Thoracic aorta (tissue), 2 donors: ENCODE measurements at regions not wholly inside any gene's neighbourhood (a gene's known extent, or its start where the extent isn't known, plus 50 kb on each side); places are given as distances from the start of the nearest gene placed in this dataset.

Experiments used
- ATAC-seq: fragments of 150-250 bp; one replicate; pipeline ENCODE4 v1.8.0; 2017; ENCODE audit warnings: low read depth; ENCODE audit not compliant: insufficient number of reproducible peaks, low FRiP score
- DNase-seq: peaks from one replicate; pipeline ENCODE4 v3.0.0-alpha.2; 2020; ENCODE audit warnings: low spot score
- H3K27ac ChIP-seq, 2 donors: fragments of 200-600 bp; sonication (generic); 1 replicate in 1 of 2; 2 replicates in 1 of 2; pipeline ENCODE4 v1.5.1; 2016; ENCODE audit warnings: mild to moderate bottlenecking in 2 of 2, moderate library complexity in 2 of 2
- H3K27me3 ChIP-seq: fragments of 200-600 bp; sonication (generic); replicated peaks from 2 replicates; pipeline ENCODE4 v1.6.0; 2016; ENCODE audit warnings: mild to moderate bottlenecking; ENCODE audit not compliant: insufficient read depth
- H3K36me3 ChIP-seq: fragments of 200-600 bp; sonication (generic); one replicate; pipeline ENCODE4 v1.5.1; 2016
- H3K4me1 ChIP-seq, 2 donors: fragments of 200-600 bp; sonication (generic); 1 replicate in 1 of 2; 2 replicates in 1 of 2; pipeline versions ENCODE4 v1.5.1 to v1.6.0; 2016; ENCODE audit warnings: low read depth in 2 of 2, mild to moderate bottlenecking in 1 of 2; ENCODE audit not compliant: control insufficient read depth in 1 of 2
- H3K4me3 ChIP-seq: fragments of 200-600 bp; sonication (generic); 2 replicates; pipeline ENCODE4 v1.5.1; 2016; ENCODE audit warnings: mild to moderate bottlenecking
- H3K9me3 ChIP-seq: fragments of 200-600 bp; sonication (generic); 2 replicates; pipeline ENCODE4 v1.5.1; 2016
- CTCF ChIP-seq: fragments of 200-600 bp; sonication (generic); IDR thresholded peaks from one replicate; pipeline ENCODE4 v1.5.1; 2019; ENCODE audit warnings: antibody characterized with exemption

GRCh38 chr1:229836324-229836723 lies 210.3 kb downstream of the URB2 start:
- Histone ChIP-seq H3K36me3 (no peaks in the 10 kb centered on the region), H3K4me3 (peak overlapping the region; percentile 34), H3K4me1 (peaks cover 0 to 9% of the 10 kb centered on the region in 2 donors), H3K27me3 (no peaks in the 10 kb centered on the region), H3K27ac (no peak overlapping the region), H3K9me3 (no peaks in the 10 kb centered on the region)
- DNase-seq (no peak), ATAC-seq (no peak)
- TF ChIP-seq CTCF, result no peak

GRCh38 chr1:229838204-229838603 lies 212.2 kb downstream of the URB2 start:
- ATAC-seq, result no peak
- H3K27me3 ChIP-seq, result no peaks in the 10 kb centered on the region
- no peak overlapping the region for H3K4me3 ChIP-seq
- no peak for DNase-seq
- H3K9me3 ChIP-seq, result no peaks in the 10 kb centered on the region
- TF ChIP-seq CTCF, result no peak
- peaks cover 0 to 9% of the 10 kb centered on the region in 2 donors for H3K4me1 ChIP-seq
- no peaks in the 10 kb centered on the region for H3K36me3 ChIP-seq
- no peak overlapping the region for H3K27ac ChIP-seq

- no peaks in the 10 kb centered on the region for H3K36me3 ChIP-seq
- no peaks in the 10 kb centered on the region for H3K9me3 ChIP-seq
- TF ChIP-seq CTCF, result no peak
- peaks cover 7 to 25% of the 10 kb centered on the region in 2 donors for H3K4me1 ChIP-seq
- H3K27me3 ChIP-seq, result no peaks in the 10 kb centered on the region
- H3K27ac ChIP-seq, result no peak overlapping the region
- no peak overlapping the region for H3K4me3 ChIP-seq
- DNase-seq (no peak), ATAC-seq (no peak)
Measured at GRCh38 chr1:229839800-229840199, 213.8 kb downstream of the URB2 start.

GRCh38 chr1:229841230-229841629 lies 215.2 kb downstream of the URB2 start:
- no peak overlapping the region for H3K27ac ChIP-seq
- no peak for ATAC-seq
- H3K27me3 ChIP-seq, result no peaks in the 10 kb centered on the region
- DNase-seq, result no peak
- no peaks in the 10 kb centered on the region for H3K9me3 ChIP-seq
- peaks cover 8 to 38% of the 10 kb centered on the region in 2 donors for H3K4me1 ChIP-seq
- no peak overlapping the region for H3K4me3 ChIP-seq
- H3K36me3 ChIP-seq, result no peaks in the 10 kb centered on the region
- no peak for TF ChIP-seq CTCF

- Histone ChIP-seq H3K27me3 (no peaks in the 10 kb centered on the region), H3K27ac (no peak overlapping the region), H3K9me3 (no peaks in the 10 kb centered on the region), H3K4me3 (no peak overlapping the region), H3K4me1 (peaks cover 8 to 32% of the 10 kb centered on the region in 2 donors), H3K36me3 (no peaks in the 10 kb centered on the region)
- TF ChIP-seq CTCF, result no peak
- DNase-seq (no peak), ATAC-seq (no peak)
Measured at GRCh38 chr1:229842302-229843255, 216.5 kb downstream of the URB2 start.
